Fibroblast of lung (primary cell): ENCODE measurements at regions not wholly inside any gene's neighbourhood (a gene's known extent, or its start where the extent isn't known, plus 50 kb on each side); places are given as distances from the start of the nearest gene placed in this dataset.
"Not testable (repeated sequence)": the region's sequence is repeated elsewhere in the genome, so short reads cannot be mapped to it uniquely, and the experiment has no call there.

Source experiments
- DNase-seq, 2 donors: peaks; one replicate each; pipeline versions ENCODE4 v3.0.0 to v3.0.0-alpha.2; 2010; ENCODE audit warnings: low read depth in 2 of 2
- H2AFZ ChIP-seq: 2 replicates; pipeline ENCODE4 v1.5.1; 2012; ENCODE audit warnings: low read length, control low read depth, inconsistent platforms
- H3K27ac ChIP-seq: 2 replicates; pipeline ENCODE4 v1.5.1; 2011; ENCODE audit warnings: low read length, control low read depth; ENCODE audit not compliant: insufficient read depth
- H3K27me3 ChIP-seq: 2 replicates; pipeline ENCODE4 v1.5.1; 2011; ENCODE audit warnings: mild to moderate bottlenecking, low read length; ENCODE audit not compliant: control insufficient read depth, insufficient read depth
- H3K36me3 ChIP-seq: 2 replicates; pipeline ENCODE4 v1.5.1; 2011; ENCODE audit warnings: low read length; ENCODE audit not compliant: control insufficient read depth, insufficient read depth
- H3K4me1 ChIP-seq: 2 replicates; pipeline ENCODE4 v1.5.1; 2011; ENCODE audit warnings: low read length; ENCODE audit not compliant: control insufficient read depth, insufficient read depth; ENCODE audit errors: extremely low read depth
- H3K4me2 ChIP-seq: 2 replicates; pipeline ENCODE4 v1.5.1; 2011; ENCODE audit warnings: low read length, control low read depth; ENCODE audit not compliant: insufficient read depth; ENCODE audit errors: extremely low read depth
- H3K4me3 ChIP-seq, 4 experiments: fragments of 200-600 bp in 1 of 4; sonication (generic) in 1 of 4; replicated peaks in 1 of 4; 2 replicates each; pipeline ENCODE4 v1.5.1; 2011 to 2016; ENCODE audit warnings: low read length in 4 of 4, low read depth in 3 of 4, mild to moderate bottlenecking in 3 of 4, control low read depth in 2 of 4, inconsistent platforms in 1 of 4, mixed read lengths in 1 of 4; ENCODE audit not compliant: insufficient read depth in 1 of 4; ENCODE audit errors: control extremely low read depth in 1 of 4
- H3K79me2 ChIP-seq: 2 replicates; pipeline ENCODE4 v1.5.1; 2012; ENCODE audit warnings: mild to moderate bottlenecking, low read length, inconsistent platforms; ENCODE audit not compliant: control insufficient read depth, insufficient read depth
- H3K9ac ChIP-seq: 2 replicates; pipeline ENCODE4 v1.5.1; 2011; ENCODE audit warnings: mild to moderate bottlenecking, low read length, control low read depth; ENCODE audit not compliant: insufficient read depth
- H3K9me3 ChIP-seq: 2 replicates; pipeline ENCODE4 v1.5.1; 2012; ENCODE audit warnings: low read depth, low read length; ENCODE audit not compliant: control insufficient read depth, insufficient read depth
- H4K20me1 ChIP-seq: 2 replicates; pipeline ENCODE4 v1.5.1; 2011; ENCODE audit warnings: low read length; ENCODE audit not compliant: control insufficient read depth, insufficient read depth; ENCODE audit errors: extremely low read depth
- CTCF ChIP-seq, 2 donors: IDR thresholded peaks in 1 of 2; conservative IDR thresholded peaks in 1 of 2; 1 replicate in 1 of 2; 2 replicates in 1 of 2; pipeline ENCODE4 v1.5.1; 2011 to 2012; ENCODE audit warnings: low read length in 2 of 2, control low read depth in 1 of 2, inconsistent platforms in 1 of 2, low read depth in 1 of 2, mild to moderate bottlenecking in 1 of 2
- EZH2 ChIP-seq: IDR thresholded peaks from 2 replicates; pipeline ENCODE4 v1.5.1; 2012; ENCODE audit warnings: low read length, control low read depth, mild to moderate bottlenecking; ENCODE audit errors: missing control alignments

GRCh38 chr5:160496784-160497183 is 75.1 kb downstream of the PTTG1 start:
- H3K9ac ChIP-seq: no peak overlapping the region
- no peak overlapping the region for H3K27ac ChIP-seq
- H2AFZ ChIP-seq: no peak overlapping the region
- H3K4me2 ChIP-seq: no peak overlapping the region
- H4K20me1 ChIP-seq: no peaks in the 10 kb centered on the region
- no peaks in the 10 kb centered on the region for H3K27me3 ChIP-seq
- TF ChIP-seq CTCF (conservative IDR thresholded peaks at IDR 0.05 in 1 of 2, IDR thresholded peaks at IDR 0.05 in 1 of 2; ENCODE audit: low read depth in 1 of 2, low read length in 2 of 2) (no peak), EZH2 (no peak)
- no peak overlapping the region for H3K4me3 ChIP-seq
- H3K4me1 ChIP-seq: no peaks in the 10 kb centered on the region
- H3K36me3 ChIP-seq: no peaks in the 10 kb centered on the region
- H3K79me2 ChIP-seq: no peaks in the 10 kb centered on the region
- no peaks in the 10 kb centered on the region for H3K9me3 ChIP-seq
- DNase-seq: no peak

- no peak overlapping the region for H3K4me2 ChIP-seq
- H3K9me3 ChIP-seq: no peaks in the 10 kb centered on the region
- no peak overlapping the region for H2AFZ ChIP-seq
- H3K79me2 ChIP-seq: no peaks in the 10 kb centered on the region
- no peak for DNase-seq
- H3K9ac ChIP-seq: no peak overlapping the region
- H3K27ac ChIP-seq: no peak overlapping the region
- H3K36me3 ChIP-seq: no peaks in the 10 kb centered on the region
- H4K20me1 ChIP-seq: no peaks in the 10 kb centered on the region
- TF ChIP-seq EZH2 (no peak), CTCF (conservative IDR thresholded peaks at IDR 0.05 in 1 of 2, IDR thresholded peaks at IDR 0.05 in 1 of 2; ENCODE audit: low read depth in 1 of 2, low read length in 2 of 2) (no peak)
- no peak overlapping the region for H3K4me3 ChIP-seq
- H3K27me3 ChIP-seq: no peaks in the 10 kb centered on the region
- no peaks in the 10 kb centered on the region for H3K4me1 ChIP-seq
These were observed 76.2 kb downstream of the PTTG1 start for GRCh38 chr5:160497878-160498277.

- H3K4me2 ChIP-seq, H3K36me3 ChIP-seq, H3K27me3 ChIP-seq, H2AFZ ChIP-seq, H3K79me2 ChIP-seq, H3K9ac ChIP-seq, DNase-seq, H3K4me3 ChIP-seq, H3K4me1 ChIP-seq, H3K9me3 ChIP-seq, H4K20me1 ChIP-seq, H3K27ac ChIP-seq: not testable (repeated sequence)
These were observed 76.9 kb downstream of the PTTG1 start for GRCh38 chr5:160498441-160499043.
